Endothelial cell of umbilical vein (primary cell): ENCODE measurements at regions not wholly inside any gene's neighbourhood (a gene's known extent, or its start where the extent isn't known, plus 50 kb on each side); places are given as distances from the start of the nearest gene placed in this dataset.

ENCODE experiments used
- EZH2 ChIP-seq: IDR thresholded peaks from 2 replicates; pipeline ENCODE4 v1.6.1; 2012; ENCODE audit warnings: borderline replicate concordance, low read depth, mild to moderate bottlenecking, moderate library complexity, low read length, inconsistent platforms; ENCODE audit not compliant: severe bottlenecking
- FOS ChIP-seq: IDR thresholded peaks from 2 replicates; pipeline ENCODE4 v1.6.1; 2011; ENCODE audit warnings: mild to moderate bottlenecking, low read length, moderate library complexity, borderline replicate concordance; ENCODE audit not compliant: insufficient read depth
- JUN ChIP-seq: IDR thresholded peaks from 2 replicates; pipeline ENCODE4 v1.6.1; 2011; ENCODE audit warnings: borderline replicate concordance, low read depth; ENCODE audit not compliant: insufficient read length, insufficient read depth
- MYC ChIP-seq: IDR thresholded peaks from one replicate; pipeline ENCODE4 v1.6.1; 2011; ENCODE audit warnings: mild to moderate bottlenecking, low read depth, low read length
- POLR2A ChIP-seq: IDR thresholded peaks from 2 replicates; pipeline ENCODE4 v1.6.1; 2012; ENCODE audit warnings: low read depth, mild to moderate bottlenecking, control low read depth, low read length
- POLR2AphosphoS5 ChIP-seq: IDR thresholded peaks from 2 replicates; pipeline ENCODE4 v1.6.1; 2012; ENCODE audit warnings: low read depth, mild to moderate bottlenecking, control low read depth, low read length, moderate library complexity; ENCODE audit not compliant: insufficient read depth
- TF ChIP-seq, protein P1 (sequence below): IDR thresholded peaks from 2 replicates; pipeline ENCODE4 v1.6.1; 2011; ENCODE audit not compliant: insufficient read depth, insufficient read length
- TF ChIP-seq, protein P2 (sequence below), 2 donors: IDR thresholded peaks; 1 replicate in 1 of 2; 2 replicates in 1 of 2; pipeline ENCODE4 v1.5.1; 2011; ENCODE audit warnings: low read length in 2 of 2, mild to moderate bottlenecking in 2 of 2, moderate library complexity in 2 of 2, control low read depth in 1 of 2, inconsistent platforms in 1 of 2, low read depth in 1 of 2; ENCODE audit not compliant: insufficient read depth in 1 of 2; ENCODE audit errors: extremely low read depth in 1 of 2

GRCh38 chr13:73449252-73449651 lies 390.4 kb downstream of the KLF5 start:
- TF ChIP-seq, protein P1, sequence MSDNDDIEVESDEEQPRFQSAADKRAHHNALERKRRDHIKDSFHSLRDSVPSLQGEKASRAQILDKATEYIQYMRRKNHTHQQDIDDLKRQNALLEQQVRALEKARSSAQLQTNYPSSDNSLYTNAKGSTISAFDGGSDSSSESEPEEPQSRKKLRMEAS: no peak
- TF ChIP-seq POLR2A: no peak
- TF ChIP-seq, protein P2, sequence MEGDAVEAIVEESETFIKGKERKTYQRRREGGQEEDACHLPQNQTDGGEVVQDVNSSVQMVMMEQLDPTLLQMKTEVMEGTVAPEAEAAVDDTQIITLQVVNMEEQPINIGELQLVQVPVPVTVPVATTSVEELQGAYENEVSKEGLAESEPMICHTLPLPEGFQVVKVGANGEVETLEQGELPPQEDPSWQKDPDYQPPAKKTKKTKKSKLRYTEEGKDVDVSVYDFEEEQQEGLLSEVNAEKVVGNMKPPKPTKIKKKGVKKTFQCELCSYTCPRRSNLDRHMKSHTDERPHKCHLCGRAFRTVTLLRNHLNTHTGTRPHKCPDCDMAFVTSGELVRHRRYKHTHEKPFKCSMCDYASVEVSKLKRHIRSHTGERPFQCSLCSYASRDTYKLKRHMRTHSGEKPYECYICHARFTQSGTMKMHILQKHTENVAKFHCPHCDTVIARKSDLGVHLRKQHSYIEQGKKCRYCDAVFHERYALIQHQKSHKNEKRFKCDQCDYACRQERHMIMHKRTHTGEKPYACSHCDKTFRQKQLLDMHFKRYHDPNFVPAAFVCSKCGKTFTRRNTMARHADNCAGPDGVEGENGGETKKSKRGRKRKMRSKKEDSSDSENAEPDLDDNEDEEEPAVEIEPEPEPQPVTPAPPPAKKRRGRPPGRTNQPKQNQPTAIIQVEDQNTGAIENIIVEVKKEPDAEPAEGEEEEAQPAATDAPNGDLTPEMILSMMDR (IDR thresholded peaks at IDR 0.05; ENCODE audit: extremely low read depth in 1 of 2, insufficient read depth in 1 of 2, low read depth in 1 of 2, low read length in 2 of 2): no peak
- no peak for TF ChIP-seq POLR2AphosphoS5
- no peak for TF ChIP-seq EZH2
- no peak for TF ChIP-seq FOS
- no peak for TF ChIP-seq MYC
- no peak for TF ChIP-seq JUN
